GM18907 (cell line): ENCODE measurements at regions not wholly inside any gene's neighbourhood (a gene's known extent, or its start where the extent isn't known, plus 50 kb on each side); places are given as distances from the start of the nearest gene placed in this dataset.

Experiments used
- ATAC-seq: cut with Tn5 transposase; IDR thresholded peaks from one replicate; pipeline ENCODE4 v1.9.1; 2021; ENCODE audit warnings: mild to moderate bottlenecking, moderate library complexity; ENCODE audit not compliant: unreplicated experiment

- no peak for ATAC-seq
Observed at GRCh38 chr6:132868057-132868456, 53.7 kb downstream of the RPS12 start.

DNA sequence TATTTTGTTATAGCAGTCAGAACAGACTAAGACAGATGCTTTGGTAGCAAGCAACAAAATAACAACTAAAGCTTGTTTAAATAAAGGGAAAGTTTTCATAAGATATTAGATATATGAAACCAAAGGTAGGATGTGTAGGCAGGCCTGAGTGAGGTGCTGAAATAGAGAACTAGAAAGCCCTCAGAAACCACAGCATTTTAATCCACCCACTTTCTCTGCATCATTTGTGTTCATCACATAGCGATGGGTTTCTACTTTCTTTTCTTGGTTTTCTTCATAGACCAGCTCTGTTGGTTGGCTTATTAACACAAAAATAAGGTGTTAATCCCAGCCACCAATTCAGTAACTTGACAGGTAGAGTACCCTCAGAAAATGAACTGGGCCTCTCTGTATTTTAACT is 58.6 kb downstream of the RPS12 start:
- peak; percentile 100 for ATAC-seq

GRCh38 chr6:132877003-132877402 is 62.6 kb downstream of the RPS12 start:
- no peak for ATAC-seq

DNA sequence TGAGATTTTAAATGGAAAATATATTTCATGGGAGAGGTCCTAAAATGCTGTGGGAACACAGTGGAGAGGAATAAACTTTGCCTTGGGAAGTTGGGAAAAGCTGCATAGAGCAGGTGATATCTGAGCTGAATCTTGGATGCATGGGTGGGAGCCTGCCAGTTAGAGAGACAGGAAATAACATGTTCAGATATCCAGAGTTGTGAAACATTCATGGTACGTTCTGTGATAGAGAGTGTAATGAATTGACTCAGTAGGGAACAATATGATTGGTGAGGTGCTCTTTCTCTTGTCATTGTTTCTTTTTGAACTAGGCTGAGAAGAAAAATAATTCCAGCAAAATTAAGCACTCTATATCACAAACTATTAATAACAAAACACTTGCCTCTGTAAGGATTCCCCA is 72.8 kb downstream of the RPS12 start:
- ATAC-seq: no peak

- ATAC-seq: no peak
Observed at GRCh38 chr6:132888701-132889100, 74.3 kb downstream of the RPS12 start.

- no peak for ATAC-seq
Observed at GRCh38 chr6:132892929-132893771, 78.8 kb downstream of the RPS12 start.

DNA sequence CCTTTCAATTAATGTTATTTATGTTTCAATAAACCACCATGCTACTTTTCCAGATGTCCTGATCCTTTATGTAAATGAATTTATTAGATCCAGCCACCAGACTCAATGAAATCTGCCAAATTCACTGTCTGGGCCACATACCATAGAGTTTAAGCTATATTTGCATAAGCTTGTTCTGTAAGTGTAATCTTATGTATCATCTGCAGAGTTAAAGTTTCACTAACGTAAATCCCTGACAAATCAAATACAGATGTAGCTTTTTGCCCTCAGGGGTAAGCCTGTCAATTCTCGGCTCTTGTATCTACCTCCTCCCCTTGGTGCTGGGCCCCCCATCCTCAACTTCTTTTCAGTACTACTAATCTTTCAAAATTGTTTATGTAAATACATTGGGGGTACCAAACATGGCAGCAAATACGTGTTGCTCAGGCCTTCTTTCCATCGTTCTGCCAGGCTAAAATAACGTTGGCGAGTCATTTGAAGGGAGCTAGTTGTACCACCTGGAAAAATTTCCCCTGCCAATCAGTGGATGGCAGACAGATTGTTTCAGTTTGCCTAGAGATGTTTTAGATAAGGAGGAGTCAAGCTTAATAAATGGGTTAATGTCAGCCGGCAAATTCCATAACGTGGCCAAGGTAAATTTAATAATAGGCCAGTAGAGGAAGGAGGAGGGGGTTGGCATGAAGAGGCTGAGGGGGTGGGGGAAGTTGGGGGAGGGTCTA is 79.6 kb downstream of the RPS12 start:
- no peak for ATAC-seq

DNA sequence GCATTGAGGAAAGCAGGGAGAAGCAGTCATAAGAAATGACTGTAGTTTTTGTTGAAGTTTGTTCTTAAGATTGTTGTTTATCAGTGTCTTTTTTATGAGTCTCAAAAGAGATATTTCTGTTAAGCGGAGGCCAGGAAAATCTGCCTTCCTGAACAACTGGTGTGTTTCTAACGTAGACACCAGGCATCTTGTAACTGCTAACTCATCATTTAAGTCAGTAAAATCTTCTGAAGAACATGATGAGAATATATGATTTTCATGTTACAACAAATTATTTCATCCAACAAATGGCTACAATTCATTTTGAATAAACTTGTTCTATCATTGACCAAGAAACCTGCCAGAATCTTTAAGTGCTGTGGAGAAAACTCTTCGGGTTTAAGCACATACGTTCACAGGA is 84.0 kb downstream of the RPS12 start:
- no peak for ATAC-seq

DNA sequence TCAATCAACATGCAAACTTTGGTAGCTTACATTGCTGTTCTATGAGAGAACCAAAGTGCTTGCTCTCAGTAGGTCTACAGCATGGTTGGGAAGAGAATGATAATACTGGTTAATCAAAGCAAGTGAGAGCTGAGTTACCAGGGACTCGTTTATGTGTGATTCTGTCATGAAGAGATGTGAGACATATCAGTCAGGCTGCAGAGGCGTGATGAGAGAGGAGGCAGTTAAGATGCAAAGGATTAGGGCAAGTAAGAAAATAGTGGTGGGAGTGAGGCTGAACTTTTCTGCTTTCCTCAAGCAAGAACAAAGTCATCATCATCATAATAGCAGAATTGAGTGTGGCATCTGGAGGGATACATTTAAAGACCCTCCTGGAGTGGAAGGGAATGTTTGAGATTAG is 86.5 kb downstream of the RPS12 start:
- ATAC-seq: no peak

DNA sequence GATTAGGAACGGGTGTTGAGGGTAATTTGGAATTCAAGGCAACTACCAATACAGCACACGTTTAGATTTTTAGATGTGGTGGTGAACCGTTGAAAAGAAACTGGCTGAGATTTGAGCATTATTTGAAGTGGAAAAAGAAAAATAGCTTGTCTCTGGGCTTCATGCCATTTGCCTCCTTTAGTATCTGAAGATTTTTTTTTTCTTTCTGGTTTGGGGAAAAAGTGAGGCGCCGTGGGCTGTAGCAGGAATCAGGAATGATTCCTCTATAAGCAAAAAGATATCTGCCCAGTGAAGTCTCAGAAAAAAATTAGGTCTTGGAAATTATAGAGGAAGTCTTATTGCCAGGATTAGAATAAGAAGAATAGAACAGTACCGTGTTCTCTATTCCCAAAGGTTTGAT is 88.5 kb downstream of the RPS12 start:
- no peak for ATAC-seq

- no peak for ATAC-seq
Observed at GRCh38 chr6:132907231-132907630, 92.9 kb downstream of the RPS12 start.

- ATAC-seq: no peak
Observed at GRCh38 chr6:132907914-132908313, 93.5 kb downstream of the RPS12 start.

DNA sequence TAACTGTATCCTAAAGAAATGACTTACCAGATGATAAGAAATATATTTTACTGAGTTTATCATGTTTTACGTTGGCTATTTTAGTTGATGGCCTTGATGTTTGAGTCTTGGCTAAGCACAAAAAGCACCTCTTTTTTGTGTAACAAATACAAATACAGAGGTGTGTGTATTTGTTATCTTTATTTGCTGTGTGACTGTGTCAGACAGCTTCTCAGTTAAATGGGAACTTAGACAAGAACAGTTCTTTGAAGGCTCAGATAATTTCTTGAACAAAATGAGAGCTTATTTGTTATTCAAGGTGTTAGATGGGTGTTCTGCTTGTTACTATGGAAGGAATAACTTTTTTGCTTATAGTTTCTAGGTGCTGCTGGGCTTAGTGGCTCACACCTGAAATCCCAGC is 95.4 kb downstream of the RPS12 start:
- no peak for ATAC-seq

DNA sequence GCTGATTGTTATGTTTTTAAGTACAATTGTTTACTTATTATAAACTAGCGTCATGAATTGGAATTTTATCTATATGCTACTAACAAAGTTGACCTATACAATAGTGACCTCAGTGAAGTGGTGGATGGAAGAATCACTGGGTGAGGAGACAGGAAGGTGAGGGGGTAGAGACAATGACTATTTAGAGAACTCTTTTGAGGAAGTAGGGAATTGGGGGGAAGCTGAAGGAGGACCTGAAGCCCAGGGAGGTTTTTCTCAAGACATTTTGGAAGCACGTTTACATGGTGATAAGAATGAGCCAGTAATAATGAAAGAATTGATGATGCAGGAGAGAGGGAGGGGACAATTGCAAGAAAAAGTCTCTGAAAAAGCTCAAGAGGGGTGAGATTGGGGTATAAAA is 96.4 kb downstream of the RPS12 start:
- no peak for ATAC-seq

- ATAC-seq: no peak
Observed at GRCh38 chr6:132919045-132919860, 104.9 kb downstream of the RPS12 start.

GRCh38 chr6:132927713-132928112 is 113.3 kb downstream of the RPS12 start:
- no peak for ATAC-seq

DNA sequence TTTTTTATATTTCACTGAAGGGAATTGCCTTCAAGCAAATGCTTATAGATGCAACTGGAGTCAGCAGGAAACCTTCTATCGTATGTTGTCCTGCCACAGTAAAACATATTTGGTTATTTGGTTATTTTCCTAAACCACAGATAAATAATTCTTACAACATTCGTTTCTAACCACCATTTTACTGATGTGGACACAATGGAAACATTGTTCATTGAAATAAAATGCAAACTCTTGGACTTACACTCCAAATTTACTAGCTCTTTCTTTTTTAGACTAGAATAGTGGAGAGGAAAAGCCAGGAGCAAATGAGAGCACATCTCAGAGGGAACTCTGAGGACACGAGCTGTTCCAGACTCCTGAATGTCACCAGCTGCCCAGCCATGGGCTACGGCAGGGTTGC is 114.8 kb downstream of the RPS12 start:
- no peak for ATAC-seq

GRCh38 chr6:132931313-132931712 is 116.9 kb downstream of the RPS12 start:
- ATAC-seq: no peak

DNA sequence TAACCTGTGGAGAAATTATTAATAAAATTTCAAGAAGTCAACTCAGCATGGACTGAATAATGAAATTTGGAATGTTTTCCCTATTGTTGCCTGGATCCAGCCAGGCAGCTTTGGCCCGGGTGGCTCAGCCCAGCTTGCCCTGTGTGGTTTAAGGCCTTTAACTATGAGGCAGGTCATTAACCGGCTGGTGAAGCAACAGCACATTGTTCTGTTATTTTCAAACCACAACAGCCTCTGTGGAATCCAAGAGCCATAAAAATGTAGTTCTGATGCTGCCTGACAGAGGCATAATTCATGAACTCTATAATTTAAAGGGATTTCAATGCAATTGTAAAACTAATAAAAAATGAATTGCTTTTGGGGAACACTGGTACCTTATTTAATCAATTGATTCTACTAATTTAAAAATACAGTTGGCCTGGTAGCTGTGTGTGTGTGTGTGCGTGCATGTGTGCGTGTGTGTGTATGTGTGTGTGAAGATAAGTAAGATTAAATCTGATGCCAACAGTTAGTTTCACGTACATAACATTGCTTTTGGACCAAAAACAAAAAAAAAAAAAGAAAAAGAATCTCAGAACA is 117.7 kb downstream of the RPS12 start:
- no peak for ATAC-seq

GRCh38 chr6:132932588-132932987 is 118.2 kb downstream of the RPS12 start:
- no peak for ATAC-seq

DNA sequence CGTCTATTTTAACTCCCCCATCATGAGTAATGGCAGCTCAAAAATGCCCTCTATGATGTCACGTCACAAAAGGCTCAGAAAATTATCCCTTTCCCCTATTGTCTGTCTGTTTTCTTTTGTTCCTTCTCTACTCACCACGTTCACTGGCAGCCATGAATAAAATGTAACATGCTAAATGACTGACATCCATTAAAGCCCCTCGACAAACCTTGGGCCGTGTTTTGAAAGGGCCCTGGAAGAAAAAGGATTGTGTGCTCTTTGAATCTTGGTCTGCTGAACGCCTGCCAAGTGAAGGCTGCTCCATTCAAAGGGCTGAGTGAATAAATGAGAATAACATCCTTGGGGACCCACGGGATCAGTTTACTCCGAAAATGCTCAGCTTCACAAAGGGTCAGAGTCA is 118.7 kb downstream of the RPS12 start:
- no peak for ATAC-seq
